ENCODE measurements at regions not wholly inside any gene's neighbourhood (a gene's known extent, or its start where the extent isn't known, plus 50 kb on each side); places are given as distances from the start of the nearest gene placed in this dataset.

- Histone ChIP-seq H3K27ac (ENCODE audit: low read depth in 1 of 2, low read length in 2 of 2) (no peak overlapping the region), H2AFZ (ENCODE audit: insufficient read depth, low read depth, low read length, poor library complexity, severe bottlenecking) (no peak overlapping the region), H4K20me1 (ENCODE audit: insufficient read depth, low read length) (no peaks in the 10 kb centered on the region), H3K9me3 (replicated peaks in 1 of 2; ENCODE audit: control insufficient read depth in 1 of 2, insufficient read depth in 1 of 2, low read length in 2 of 2) (peaks cover 15 to 26% of the 10 kb centered on the region in 2 donors), H3K36me3 (replicated peaks in 1 of 2; ENCODE audit: control insufficient read depth in 1 of 2, insufficient read depth in 2 of 2, low read length in 2 of 2) (no peaks in the 10 kb centered on the region), H3K79me2 (ENCODE audit: insufficient read depth, low read length) (no peaks in the 10 kb centered on the region), H3K27me3 (ENCODE audit: control insufficient read depth in 2 of 2, insufficient read depth in 2 of 2, low read length in 2 of 2) (no peaks in the 10 kb centered on the region), H3K4me3 (replicated peaks in 1 of 3; ENCODE audit: low read depth in 2 of 3, low read length in 3 of 3) (no peak overlapping the region), H3K9ac (ENCODE audit: insufficient read depth, low read length, poor library complexity, severe bottlenecking) (no peak overlapping the region), H3K4me2 (replicated peaks; ENCODE audit: extremely low read depth, low read length, poor library complexity, severe bottlenecking) (no peak overlapping the region), H3K4me1 (ENCODE audit: control insufficient read depth in 1 of 2, insufficient read depth in 2 of 2, low read length in 2 of 2) (no peaks in the 10 kb centered on the region)
- no peak for DNase-seq
- peaks cover 12 to 24% (median 17%) of the 10 kb centered on the region in 7 donors for H3K9me3 Mint-ChIP-seq
- no peaks in the 10 kb centered on the region for H3K4me1 Mint-ChIP-seq
- H3K27me3 Mint-ChIP-seq (ENCODE audit: low read depth in 3 of 3) = peaks cover 0 to 5% (median 2%) of the 10 kb centered on the region in 3 donors
- no peak for TF ChIP-seq CTCF (IDR thresholded peaks at IDR 0.05)
- no peak overlapping the region for H3K27ac Mint-ChIP-seq
- 100% methylated on average over 1 of the region's 3 CpGs for WGBS (ENCODE audit: insufficient coverage)
- no peaks in the 10 kb centered on the region for H3K36me3 Mint-ChIP-seq
- intact Hi-C loops (cut with micrococcal nuclease) = no loop called here
- H3K4me3 Mint-ChIP-seq = no peak overlapping the region
Observed at GRCh38 chr2:33723329-33723728, 124.2 kb upstream of the FAM98A start.

DNA sequence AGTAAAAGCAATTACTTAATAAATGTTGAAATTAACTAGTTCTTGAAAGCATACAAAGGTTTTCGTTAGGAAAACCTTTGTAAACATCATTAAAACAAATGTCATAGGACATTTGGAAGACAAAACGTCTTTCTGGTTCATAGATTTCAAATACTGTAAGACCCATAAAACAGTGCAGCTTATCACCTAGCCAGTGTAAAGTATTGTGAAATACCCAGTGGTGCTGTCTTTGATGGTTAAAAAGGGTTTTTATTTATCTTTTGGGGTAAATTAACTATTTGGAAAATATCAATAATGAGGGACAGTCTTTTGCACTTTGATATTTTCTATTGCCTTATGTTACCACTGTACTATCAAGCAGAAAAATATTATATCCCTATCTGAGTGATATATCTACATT, 120.0 kb upstream of the FAM98A start:
- H3K4me3 Mint-ChIP-seq = no peak overlapping the region
- Histone ChIP-seq H3K4me3 (replicated peaks in 1 of 3; ENCODE audit: low read depth in 2 of 3, low read length in 3 of 3) (no peak overlapping the region), H2AFZ (ENCODE audit: insufficient read depth, low read depth, low read length, poor library complexity, severe bottlenecking) (no peak overlapping the region), H3K4me2 (replicated peaks; ENCODE audit: extremely low read depth, low read length, poor library complexity, severe bottlenecking) (no peak overlapping the region), H4K20me1 (ENCODE audit: insufficient read depth, low read length) (no peaks in the 10 kb centered on the region), H3K79me2 (ENCODE audit: insufficient read depth, low read length) (no peaks in the 10 kb centered on the region), H3K9ac (ENCODE audit: insufficient read depth, low read length, poor library complexity, severe bottlenecking) (no peak overlapping the region), H3K9me3 (replicated peaks in 1 of 2; ENCODE audit: control insufficient read depth in 1 of 2, insufficient read depth in 1 of 2, low read length in 2 of 2) (no peaks in the 10 kb centered on the region), H3K4me1 (ENCODE audit: control insufficient read depth in 1 of 2, insufficient read depth in 2 of 2, low read length in 2 of 2) (no peaks in the 10 kb centered on the region), H3K27ac (ENCODE audit: low read depth in 1 of 2, low read length in 2 of 2) (no peak overlapping the region), H3K27me3 (ENCODE audit: control insufficient read depth in 2 of 2, insufficient read depth in 2 of 2, low read length in 2 of 2) (no peaks in the 10 kb centered on the region), H3K36me3 (replicated peaks in 1 of 2; ENCODE audit: control insufficient read depth in 1 of 2, insufficient read depth in 2 of 2, low read length in 2 of 2) (no peaks in the 10 kb centered on the region)
- H3K27me3 Mint-ChIP-seq (ENCODE audit: low read depth in 3 of 3) = peaks cover 1 to 7% (median 4%) of the 10 kb centered on the region in 3 donors
- no peaks in the 10 kb centered on the region for H3K36me3 Mint-ChIP-seq
- H3K4me1 Mint-ChIP-seq = no peaks in the 10 kb centered on the region
- no peak for DNase-seq
- intact Hi-C loops (cut with micrococcal nuclease) = no loop called here
- WGBS (ENCODE audit: insufficient coverage) = no CpG with 5 or more reads among the region's 2 CpGs
- no peak for TF ChIP-seq CTCF (IDR thresholded peaks at IDR 0.05)
- H3K27ac Mint-ChIP-seq = no peak overlapping the region
- peaks cover 0 to 3% (median 0%) of the 10 kb centered on the region in 7 donors for H3K9me3 Mint-ChIP-seq

Measured in CD14-positive monocyte (primary cell).